Esophagus squamous epithelium (tissue), 5 donors: ENCODE measurements at regions not wholly inside any gene's neighbourhood (a gene's known extent, or its start where the extent isn't known, plus 50 kb on each side); places are given as distances from the start of the nearest gene placed in this dataset.

Experiments
- DNase-seq: peaks from one replicate; lab custom pipeline; 2025; lab: John Stamatoyannopoulos, UW
- H3K27ac ChIP-seq, 4 donors: fragments of 200-600 bp; sonication (generic); one replicate each; pipeline ENCODE4 v1.5.1; 2016 to 2019; ENCODE audit warnings: mild to moderate bottlenecking in 1 of 4
- H3K27me3 ChIP-seq, 4 donors: fragments of 200-600 bp; sonication (generic); 1 replicate in 3 of 4; 2 replicates in 1 of 4; pipeline versions ENCODE4 v1.5.1 to v1.6.0; 2017 to 2021; ENCODE audit warnings: antibody characterized with exemption in 1 of 4
- H3K36me3 ChIP-seq, 3 donors: fragments of 200-600 bp; sonication (generic); one replicate each; pipeline ENCODE4 v1.5.1; 2016 to 2019
- H3K4me1 ChIP-seq, 3 donors: fragments of 200-600 bp; sonication (generic); one replicate each; pipeline ENCODE4 v1.5.1; 2017 to 2019
- H3K4me3 ChIP-seq, 4 donors: fragments of 200-600 bp; sonication (generic); 1 replicate in 3 of 4; 2 replicates in 1 of 4; pipeline ENCODE4 v1.5.1; 2016 to 2019; ENCODE audit warnings: mild to moderate bottlenecking in 2 of 4, moderate library complexity in 1 of 4
- H3K9me3 ChIP-seq, 3 donors: fragments of 200-600 bp; sonication (generic); one replicate each; pipeline ENCODE4 v1.5.1; 2016 to 2019
- CTCF ChIP-seq, 6 experiments: fragments of 450-650 bp in 4 of 6; fragments of 200-600 bp in 2 of 6; sonication (generic) in 2 of 6; IDR thresholded peaks; one replicate each; pipeline ENCODE4 v1.5.1; 2016 to 2019; ENCODE audit warnings: antibody characterized with exemption in 6 of 6, mild to moderate bottlenecking in 4 of 6, moderate library complexity in 4 of 6
- POLR2A ChIP-seq, 4 donors: fragments of 450-650 bp; IDR thresholded peaks; one replicate each; pipeline ENCODE4 v1.6.1; 2017; ENCODE audit warnings: antibody characterized with exemption in 4 of 4, mild to moderate bottlenecking in 4 of 4, moderate library complexity in 3 of 4
- WGBS, 2 donors: methylation state at CpG; one replicate each; pipeline ENCODE4 v1.1.5; 2018; 5-methylcytosine and 5-hydroxymethylcytosine counted together
- intact Hi-C: fragments of 100-400 bp; cut with DNase I; formaldehyde crosslinking; loops from one replicate; pipeline ENCODE4 v1.15.0; 2022
- donor health status: DM: yes; HTN: yes; CAD: no.

GRCh38 chr11:103825469-103825868 is 211.0 kb upstream of the DDI1 start:
- no peaks in the 10 kb centered on the region for H3K4me1 ChIP-seq
- no peaks in the 10 kb centered on the region for H3K27me3 ChIP-seq
- 93 to 95% methylated on average over 2 of the region's 2 CpGs for WGBS, 2 donors
- no peak overlapping the region for H3K4me3 ChIP-seq
- TF ChIP-seq POLR2A (IDR thresholded peaks at IDR 0.05) (no peak), CTCF (IDR thresholded peaks at IDR 0.05) (no peak)
- DNase-seq = no peak
- H3K36me3 ChIP-seq = no peaks in the 10 kb centered on the region
- intact Hi-C loops = no loop called here
- H3K27ac ChIP-seq = no peak overlapping the region
- no peaks in the 10 kb centered on the region for H3K9me3 ChIP-seq

GRCh38 chr11:103826856-103827255 is 209.6 kb upstream of the DDI1 start:
- H3K36me3 ChIP-seq = no peaks in the 10 kb centered on the region
- no peak overlapping the region for H3K4me3 ChIP-seq
- no peaks in the 10 kb centered on the region for H3K27me3 ChIP-seq
- no peak overlapping the region for H3K27ac ChIP-seq
- no peaks in the 10 kb centered on the region for H3K4me1 ChIP-seq
- DNase-seq = no peak
- H3K9me3 ChIP-seq = peaks cover 0 to 13% (median 0%) of the 10 kb centered on the region in 3 donors
- whole genome bisulfite sequencing, 2 donors = 44 to 55% methylated on average over 1 of the region's 1 CpG
- no peak for TF ChIP-seq CTCF (IDR thresholded peaks at IDR 0.05)
- no peak for TF ChIP-seq POLR2A (IDR thresholded peaks at IDR 0.05)
- intact Hi-C loops = no loop called here

DNA sequence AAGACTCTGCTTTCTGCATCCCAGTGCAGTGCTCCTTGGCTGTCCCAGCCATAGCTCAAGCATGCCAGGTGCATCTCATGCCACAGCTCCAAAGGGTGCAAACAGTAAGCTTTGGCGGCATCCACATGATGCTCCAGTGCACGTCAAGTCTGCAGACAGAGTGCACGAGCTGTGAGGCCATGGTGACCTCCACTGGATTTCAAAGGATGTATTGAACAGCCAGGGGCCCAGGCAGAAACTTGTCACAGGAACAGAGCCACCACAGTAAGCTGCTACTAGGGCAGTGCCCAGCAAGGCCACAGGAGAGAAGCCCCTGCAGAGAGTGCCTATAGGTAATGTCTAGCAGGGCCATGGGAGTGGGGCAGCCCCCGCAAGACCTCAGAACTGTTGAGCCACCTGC is 206.8 kb upstream of the DDI1 start:
- H3K36me3 ChIP-seq = no peaks in the 10 kb centered on the region
- 88 to 100% methylated on average over 1 to 3 of the region's 4 CpGs for WGBS, 2 donors
- no peak overlapping the region for H3K27ac ChIP-seq
- H3K27me3 ChIP-seq = no peaks in the 10 kb centered on the region
- no peak for DNase-seq
- TF ChIP-seq CTCF (IDR thresholded peaks at IDR 0.05) (no peak), POLR2A (IDR thresholded peaks at IDR 0.05) (no peak)
- intact Hi-C loops = no loop called here
- H3K9me3 ChIP-seq = peaks cover 0 to 26% (median 0%) of the 10 kb centered on the region in 3 donors
- H3K4me1 ChIP-seq = no peaks in the 10 kb centered on the region
- no peak overlapping the region for H3K4me3 ChIP-seq

GRCh38 chr11:103830205-103830604 is 206.2 kb upstream of the DDI1 start:
- Histone ChIP-seq H3K9me3 (peaks cover 0 to 26% (median 0%) of the 10 kb centered on the region in 3 donors), H3K27ac (no peak overlapping the region), H3K27me3 (no peaks in the 10 kb centered on the region), H3K36me3 (no peaks in the 10 kb centered on the region), H3K4me3 (no peak overlapping the region), H3K4me1 (no peaks in the 10 kb centered on the region)
- DNase-seq = no peak
- intact Hi-C loops = no loop called here
- 24 to 40% methylated on average over 1 of the region's 1 CpG for WGBS, 2 donors
- TF ChIP-seq POLR2A (IDR thresholded peaks at IDR 0.05) (no peak), CTCF (IDR thresholded peaks at IDR 0.05) (no peak)

DNA sequence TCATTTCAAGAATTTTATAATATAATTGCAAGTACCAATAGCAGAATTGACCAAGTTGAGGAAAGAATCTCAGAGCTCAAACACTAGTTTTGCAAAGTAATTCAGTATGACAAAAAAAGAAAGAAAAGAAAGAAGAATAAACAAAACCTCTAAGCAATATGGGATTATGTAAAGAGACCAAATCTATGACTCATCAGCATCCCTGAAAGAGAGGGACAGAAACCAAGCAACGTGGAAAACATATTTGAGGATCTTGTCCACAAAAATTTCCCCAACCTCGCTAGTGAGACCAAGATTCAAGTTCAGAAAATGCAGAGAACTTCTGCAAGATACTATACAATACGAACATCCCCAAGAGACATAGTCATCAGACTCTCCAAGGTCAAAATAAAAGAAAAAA is 203.7 kb upstream of the DDI1 start:
- TF ChIP-seq CTCF (IDR thresholded peaks at IDR 0.05) (no peak), POLR2A (IDR thresholded peaks at IDR 0.05) (no peak)
- H3K4me1 ChIP-seq = no peaks in the 10 kb centered on the region
- no peak overlapping the region for H3K27ac ChIP-seq
- no peaks in the 10 kb centered on the region for H3K27me3 ChIP-seq
- DNase-seq = no peak
- WGBS, 2 donors = 51 to 58% methylated on average over 3 of the region's 3 CpGs
- intact Hi-C loops = no loop called here
- peaks cover 0 to 26% (median 0%) of the 10 kb centered on the region in 3 donors for H3K9me3 ChIP-seq
- H3K4me3 ChIP-seq = no peak overlapping the region
- no peaks in the 10 kb centered on the region for H3K36me3 ChIP-seq
